IPS-20b (cell line): ENCODE measurements at regions not wholly inside any gene's neighbourhood (a gene's known extent, or its start where the extent isn't known, plus 50 kb on each side); places are given as distances from the start of the nearest gene placed in this dataset.

Experiments used
- H3K27ac ChIP-seq: one replicate; pipeline ENCODE4 v1.5.1; 2013; ENCODE audit warnings: low read length
- H3K27me3 ChIP-seq: 2 replicates; pipeline ENCODE4 v1.6.1; 2013; ENCODE audit warnings: mild to moderate bottlenecking, low read length, inconsistent platforms; ENCODE audit not compliant: insufficient read depth
- H3K36me3 ChIP-seq: 2 replicates; pipeline ENCODE4 v1.6.1; 2013; ENCODE audit warnings: low read depth, mild to moderate bottlenecking, inconsistent platforms, low read length, moderate library complexity; ENCODE audit not compliant: insufficient read depth
- H3K4me1 ChIP-seq: 2 replicates; pipeline ENCODE4 v1.6.1; 2013; ENCODE audit warnings: mild to moderate bottlenecking, control low read depth, inconsistent platforms, low read length, moderate library complexity; ENCODE audit not compliant: insufficient read depth
- H3K4me3 ChIP-seq: 2 replicates; pipeline ENCODE4 v1.5.1; 2013; ENCODE audit warnings: mild to moderate bottlenecking, low read length, inconsistent platforms
- H3K9ac ChIP-seq: 2 replicates; pipeline ENCODE4 v1.6.1; 2013; ENCODE audit warnings: low read depth, mild to moderate bottlenecking, inconsistent platforms, low read length, moderate library complexity
- H3K9me3 ChIP-seq: 2 replicates; pipeline ENCODE4 v1.6.1; 2013; ENCODE audit warnings: mild to moderate bottlenecking, low read depth, low read length, inconsistent platforms; ENCODE audit not compliant: insufficient read depth

- Histone ChIP-seq H3K9me3 (peaks cover 20% of the 10 kb centered on the region; the same call in 1 of the 2 replicates), H3K4me3 (no peak overlapping the region), H3K36me3 (no peaks in the 10 kb centered on the region), H3K9ac (no peak overlapping the region), H3K27ac (no peak overlapping the region), H3K4me1 (peaks cover 12% of the 10 kb centered on the region; the same call in 1 of the 2 replicates), H3K27me3 (no peaks in the 10 kb centered on the region)
Measured at GRCh38 chr1:34682452-34683223, 72.2 kb upstream of the GJB5 start.

DNA sequence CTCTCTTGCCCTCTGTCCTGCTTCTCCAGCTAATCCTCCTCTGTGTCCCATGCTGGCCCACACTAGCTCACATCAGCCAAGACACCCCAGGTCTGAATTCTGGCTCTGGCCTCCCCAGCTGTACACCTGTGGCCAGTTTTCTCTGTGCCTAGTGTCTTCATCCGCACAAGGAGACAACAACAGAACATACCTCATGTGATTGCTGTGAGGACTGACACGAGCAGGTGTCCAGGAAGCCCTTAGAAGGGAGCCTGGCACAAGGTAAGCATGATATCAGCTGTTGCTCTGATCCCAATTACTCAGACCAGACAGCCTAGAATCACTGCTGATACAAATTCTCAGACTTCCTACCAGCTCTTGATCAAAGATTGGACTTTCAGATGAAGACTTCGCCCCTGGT is 71.2 kb upstream of the GJB5 start:
- Histone ChIP-seq H3K4me1 (peaks cover 12% of the 10 kb centered on the region; the same call in 1 of the 2 replicates), H3K9me3 (peaks cover 11% of the 10 kb centered on the region; the same call in 1 of the 2 replicates), H3K27ac (no peak overlapping the region), H3K36me3 (no peaks in the 10 kb centered on the region), H3K27me3 (no peaks in the 10 kb centered on the region), H3K9ac (no peak overlapping the region), H3K4me3 (no peak overlapping the region)

DNA sequence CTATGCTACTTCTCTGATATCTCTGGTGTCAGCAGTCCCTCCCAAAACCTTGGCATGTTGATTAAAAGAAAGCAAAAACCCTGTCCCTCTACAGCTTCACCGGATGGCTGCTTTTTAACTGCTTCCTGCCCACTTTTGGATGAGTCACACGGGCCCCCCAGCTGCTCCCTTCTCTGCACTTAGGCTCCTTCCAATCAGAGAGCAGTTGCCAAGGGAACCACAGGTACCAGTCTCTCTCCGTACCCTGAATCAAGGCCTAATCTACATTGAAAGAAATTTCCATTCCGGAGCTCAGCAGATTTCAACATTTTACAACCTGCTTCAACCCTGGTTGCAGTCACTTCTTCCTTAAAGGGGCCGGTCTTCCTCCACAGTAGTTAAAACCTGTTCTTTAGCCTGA is 70.6 kb upstream of the GJB5 start:
- peaks cover 12% of the 10 kb centered on the region; the same call in 1 of the 2 replicates for H3K4me1 ChIP-seq
- no peak overlapping the region for H3K9ac ChIP-seq
- H3K27ac ChIP-seq = no peak overlapping the region
- peaks cover 7% of the 10 kb centered on the region; the same call in 1 of the 2 replicates for H3K9me3 ChIP-seq
- H3K27me3 ChIP-seq = no peaks in the 10 kb centered on the region
- no peaks in the 10 kb centered on the region for H3K36me3 ChIP-seq
- H3K4me3 ChIP-seq = peak overlapping the region; percentile 12; the same call in 1 of the 2 replicates

- Histone ChIP-seq H3K9me3 (no peaks in the 10 kb centered on the region), H3K36me3 (no peaks in the 10 kb centered on the region), H3K4me1 (peaks cover 12% of the 10 kb centered on the region; the same call in 1 of the 2 replicates), H3K27me3 (no peaks in the 10 kb centered on the region), H3K9ac (no peak overlapping the region), H3K4me3 (no peak overlapping the region), H3K27ac (no peak overlapping the region)
Measured at GRCh38 chr1:34685225-34685624, 69.6 kb upstream of the GJB5 start.

- no peak overlapping the region for H3K9ac ChIP-seq
- peaks cover 12% of the 10 kb centered on the region; the same call in 1 of the 2 replicates for H3K4me1 ChIP-seq
- H3K27me3 ChIP-seq = no peaks in the 10 kb centered on the region
- H3K4me3 ChIP-seq = no peak overlapping the region
- H3K9me3 ChIP-seq = no peaks in the 10 kb centered on the region
- H3K27ac ChIP-seq = no peak overlapping the region
- H3K36me3 ChIP-seq = no peaks in the 10 kb centered on the region
Measured at GRCh38 chr1:34686531-34686930, 68.3 kb upstream of the GJB5 start.

GRCh38 chr1:34688006-34688741 is 66.7 kb upstream of the GJB5 start:
- no peaks in the 10 kb centered on the region for H3K27me3 ChIP-seq

DNA sequence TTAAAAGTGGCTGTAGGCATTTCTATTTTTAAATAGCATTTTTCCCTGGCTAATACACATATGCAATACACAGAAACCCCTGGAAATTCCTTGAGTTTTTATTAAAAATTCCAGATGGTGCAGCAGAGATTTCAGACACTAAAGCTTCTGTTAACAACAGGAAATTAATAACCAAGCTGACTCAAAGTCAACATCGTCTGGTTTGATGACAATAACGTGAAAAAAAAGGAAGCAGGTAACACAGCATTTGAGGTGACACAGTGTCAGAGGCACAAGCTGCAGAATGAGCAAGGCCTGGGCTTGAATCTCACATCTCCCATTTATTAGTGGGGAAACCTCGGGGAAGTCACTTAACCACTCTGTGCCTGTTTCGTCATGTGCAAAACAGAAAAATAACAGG is 64.6 kb upstream of the GJB5 start:
- H3K9me3 ChIP-seq = no peaks in the 10 kb centered on the region
- H3K4me3 ChIP-seq = no peak overlapping the region
- H3K9ac ChIP-seq = no peak overlapping the region
- H3K27me3 ChIP-seq = no peaks in the 10 kb centered on the region
- no peaks in the 10 kb centered on the region for H3K36me3 ChIP-seq
- H3K27ac ChIP-seq = no peak overlapping the region
- H3K4me1 ChIP-seq = no peaks in the 10 kb centered on the region; the same call in 1 of the 2 replicates

More at GRCh38 chr1:34688006-34688741, 66.7 kb upstream of the GJB5 start:
- H3K9me3 ChIP-seq = no peaks in the 10 kb centered on the region
- no peak overlapping the region for H3K27ac ChIP-seq
- no peak overlapping the region for H3K4me3 ChIP-seq
- H3K36me3 ChIP-seq = no peaks in the 10 kb centered on the region
- H3K9ac ChIP-seq = no peak overlapping the region
- H3K4me1 ChIP-seq = peaks cover 12% of the 10 kb centered on the region; the same call in 1 of the 2 replicates

DNA sequence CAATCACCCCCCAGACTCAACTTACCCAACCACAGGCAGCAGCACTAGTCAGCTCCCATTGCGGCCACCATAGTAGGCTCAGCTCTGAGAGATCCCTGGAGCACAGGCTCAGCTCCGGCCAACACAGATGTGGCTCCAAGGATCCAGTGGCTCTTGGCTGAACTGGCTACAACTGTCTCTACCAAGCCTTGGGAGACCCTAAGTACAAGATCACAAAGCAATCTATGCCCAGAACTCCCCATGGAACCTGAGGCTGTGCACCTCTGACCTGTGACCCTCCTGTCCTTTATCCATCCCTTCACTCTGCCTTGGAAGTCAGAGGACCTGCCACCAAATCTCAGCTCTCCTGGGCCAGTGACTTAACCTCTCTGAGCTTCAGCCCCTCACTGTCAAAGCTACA is 61.8 kb upstream of the GJB5 start:
- Histone ChIP-seq H3K27me3 (no peaks in the 10 kb centered on the region), H3K4me3 (no peak overlapping the region), H3K4me1 (no peaks in the 10 kb centered on the region), H3K9ac (no peak overlapping the region), H3K9me3 (no peaks in the 10 kb centered on the region), H3K27ac (no peak overlapping the region), H3K36me3 (no peaks in the 10 kb centered on the region)

GRCh38 chr1:34694383-34694782 is 60.5 kb upstream of the GJB5 start:
- no peak overlapping the region for H3K27ac ChIP-seq
- H3K27me3 ChIP-seq = no peaks in the 10 kb centered on the region
- no peak overlapping the region for H3K4me3 ChIP-seq
- H3K9me3 ChIP-seq = no peaks in the 10 kb centered on the region
- no peaks in the 10 kb centered on the region for H3K4me1 ChIP-seq
- H3K9ac ChIP-seq = no peak overlapping the region
- no peaks in the 10 kb centered on the region for H3K36me3 ChIP-seq

DNA sequence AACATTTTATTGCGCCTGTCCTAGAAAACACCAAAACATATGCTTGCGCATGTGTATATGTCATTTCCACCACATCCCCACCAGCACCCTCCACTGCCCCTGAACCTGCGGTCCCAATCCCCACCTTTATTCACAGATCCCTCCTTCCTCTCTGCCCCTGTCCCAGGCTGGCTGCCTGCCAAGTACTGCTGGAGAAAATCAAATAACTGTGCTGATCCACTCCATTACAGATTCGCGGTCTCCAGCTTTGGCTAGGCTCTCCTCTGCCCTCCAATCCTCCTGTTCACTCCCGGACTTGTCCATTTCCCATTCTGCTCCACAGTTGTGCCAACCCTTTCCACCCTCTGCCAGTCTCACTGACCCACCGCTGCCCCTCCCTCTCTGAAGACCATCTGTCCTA is 59.3 kb upstream of the GJB5 start:
- H3K27ac ChIP-seq = no peak overlapping the region
- H3K4me3 ChIP-seq = no peak overlapping the region
- H3K36me3 ChIP-seq = no peaks in the 10 kb centered on the region
- H3K9ac ChIP-seq = no peak overlapping the region
- no peaks in the 10 kb centered on the region for H3K4me1 ChIP-seq
- no peaks in the 10 kb centered on the region for H3K9me3 ChIP-seq
- no peaks in the 10 kb centered on the region for H3K27me3 ChIP-seq

- Histone ChIP-seq H3K4me3 (no peak overlapping the region), H3K27me3 (no peaks in the 10 kb centered on the region), H3K9ac (no peak overlapping the region), H3K27ac (no peak overlapping the region), H3K4me1 (no peaks in the 10 kb centered on the region), H3K36me3 (no peaks in the 10 kb centered on the region), H3K9me3 (no peaks in the 10 kb centered on the region)
Measured at GRCh38 chr1:34696230-34696629, 58.6 kb upstream of the GJB5 start.

- Histone ChIP-seq H3K9ac (no peak overlapping the region), H3K9me3 (no peaks in the 10 kb centered on the region), H3K27me3 (no peaks in the 10 kb centered on the region), H3K27ac (no peak overlapping the region), H3K36me3 (no peaks in the 10 kb centered on the region), H3K4me3 (no peak overlapping the region), H3K4me1 (no peaks in the 10 kb centered on the region)
Measured at GRCh38 chr1:34696981-34697380, 57.9 kb upstream of the GJB5 start.
